NCI-H1694 treated with DMSO at 0.1 percent for 48 hours (cell line): ENCODE measurements at regions not wholly inside any gene's neighbourhood (a gene's known extent, or its start where the extent isn't known, plus 50 kb on each side); places are given as distances from the start of the nearest gene placed in this dataset.
A peak's percentile ranks its signal among the peaks of the same experiment; 100 is the strongest.
"Not testable (repeated sequence)": the region's sequence is repeated elsewhere in the genome, so short reads cannot be mapped to it uniquely, and the experiment has no call there.

Experiments
- DNase-seq: peaks from one replicate; lab custom pipeline; 2025; lab: John Stamatoyannopoulos, UW

DNA sequence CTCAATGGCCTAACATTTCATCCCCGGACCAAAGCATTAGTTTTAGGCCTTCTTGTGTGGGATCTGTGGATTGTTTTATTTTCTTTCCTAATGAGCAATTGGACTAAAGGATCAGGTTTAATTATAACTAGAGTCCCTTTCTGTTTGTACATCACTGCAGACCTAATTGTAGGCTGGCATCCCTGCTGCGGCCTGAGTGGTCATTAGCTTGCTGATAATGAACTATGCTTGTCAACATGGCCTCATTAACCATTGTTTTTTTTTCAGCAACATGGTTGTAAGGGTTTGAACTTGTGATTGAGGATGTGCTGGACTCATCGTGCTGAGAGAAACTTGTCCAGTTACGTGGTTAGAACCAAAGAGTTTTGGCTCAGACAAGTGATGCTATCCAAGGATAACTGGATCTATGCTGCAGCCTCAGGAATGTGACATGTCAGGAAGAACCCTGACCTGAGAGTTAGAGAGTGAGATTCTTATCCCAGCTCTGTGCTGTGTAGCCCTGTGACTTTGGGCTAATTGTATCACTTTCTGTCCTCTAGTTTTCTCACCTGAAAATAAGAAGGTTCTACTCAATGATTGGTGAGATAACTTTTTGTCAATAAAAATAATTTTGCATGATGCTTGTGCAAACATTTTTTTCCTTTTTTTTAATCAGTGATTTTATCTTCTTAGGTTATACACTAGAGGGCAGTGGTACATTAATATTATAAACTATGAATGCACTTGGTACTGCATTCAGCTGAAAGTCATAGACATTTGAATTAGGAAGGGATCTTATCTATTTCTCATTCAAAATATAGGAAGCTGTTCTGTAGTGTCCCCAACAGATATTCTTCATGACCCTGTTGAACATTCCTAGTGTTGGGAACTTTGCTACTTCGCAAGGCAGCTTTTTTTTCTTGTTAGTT is 140.9 kb downstream of the RNF144B start:
- peak; percentile 61 for DNase-seq

GRCh38 chr6:18530201-18530600 is 143.1 kb downstream of the RNF144B start:
- no peak for DNase-seq

DNA sequence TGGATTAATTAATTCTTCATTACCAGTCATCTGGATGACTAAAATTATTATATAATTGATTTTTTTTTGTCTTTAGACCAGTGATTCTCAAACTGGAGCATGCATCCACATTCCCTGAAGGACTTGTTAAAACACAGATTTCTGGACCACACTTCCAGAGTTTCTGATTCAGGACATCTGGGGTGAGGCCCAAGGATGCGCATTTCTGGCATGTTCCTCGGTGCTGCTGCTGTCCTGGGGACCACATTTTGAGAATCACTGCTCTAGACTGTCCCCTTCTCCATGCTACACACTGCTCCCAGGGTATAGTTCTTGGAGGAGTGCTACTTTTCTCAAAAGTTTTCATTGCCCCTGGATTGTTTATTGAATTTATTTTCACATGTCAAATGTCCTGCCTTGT is 145.0 kb downstream of the RNF144B start:
- DNase-seq, result no peak

DNA sequence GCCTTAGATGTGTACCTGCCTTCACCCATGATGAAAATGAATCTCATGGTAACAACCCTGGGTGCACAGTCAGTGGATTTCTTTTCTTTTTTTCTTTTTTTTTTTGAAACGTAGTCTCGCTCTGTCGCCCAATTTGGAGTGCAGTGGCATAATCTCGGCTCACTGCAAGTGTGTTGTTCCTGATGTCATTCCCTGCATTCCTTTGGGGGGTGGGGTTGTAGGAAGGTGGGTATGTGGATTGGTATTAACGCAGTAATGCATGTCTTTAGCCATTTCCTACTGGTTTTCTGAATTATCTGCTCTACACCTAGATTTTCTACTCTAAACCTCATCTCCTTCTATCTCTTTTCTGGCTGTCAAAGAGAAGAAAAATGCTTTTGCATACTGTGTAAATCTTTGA is 146.6 kb downstream of the RNF144B start:
- DNase-seq, result no peak

- DNase-seq, result no peak
These were observed 149.5 kb downstream of the RNF144B start for GRCh38 chr6:18536591-18537055.

DNA sequence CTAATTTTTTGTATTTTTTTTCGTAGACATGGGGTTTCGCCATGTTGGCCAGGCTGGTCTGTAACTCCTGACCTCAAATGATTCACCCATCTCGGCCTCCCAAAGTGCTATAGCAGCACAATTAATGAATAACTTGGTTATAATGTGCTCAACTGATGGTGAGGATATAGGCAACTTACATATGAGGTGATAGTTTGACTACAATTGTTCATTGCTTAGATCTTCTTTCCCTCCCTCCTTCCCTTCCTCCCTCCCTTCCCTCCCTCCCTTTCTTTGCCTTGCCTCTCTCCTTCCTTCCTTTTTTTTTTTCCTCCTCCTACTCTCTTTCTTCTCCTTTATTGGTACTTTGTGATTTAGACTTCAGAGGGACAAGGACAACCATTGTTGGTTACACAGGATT is 151.2 kb downstream of the RNF144B start:
- DNase-seq, result no peak

GRCh38 chr6:18543051-18543450 is 155.9 kb downstream of the RNF144B start:
- no peak for DNase-seq

GRCh38 chr6:18545142-18545541 is 158.0 kb downstream of the RNF144B start:
- not testable (repeated sequence) for DNase-seq

- no peak for DNase-seq
These were observed 158.6 kb downstream of the RNF144B start for GRCh38 chr6:18545726-18546125.

DNA sequence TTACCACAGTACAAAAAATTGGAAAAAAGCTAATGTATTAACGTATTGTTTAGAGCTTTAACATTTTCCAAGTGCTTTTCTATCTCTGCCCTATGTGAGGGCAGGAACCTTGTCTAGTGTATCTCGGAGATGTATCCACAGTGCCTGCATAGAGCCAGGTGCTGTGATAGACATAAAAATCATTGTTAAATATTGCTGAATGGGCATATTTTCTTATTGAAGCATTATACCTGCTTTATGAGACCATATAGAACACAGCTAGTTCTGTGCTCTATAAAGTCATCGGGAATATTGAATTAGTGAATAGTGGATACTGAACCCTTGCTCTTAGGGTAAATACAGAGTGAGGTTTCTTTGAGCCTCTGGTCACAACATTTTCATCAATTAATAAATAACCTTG is 163.0 kb downstream of the RNF144B start:
- no peak for DNase-seq

GRCh38 chr6:18551228-18551627 is 164.1 kb downstream of the RNF144B start:
- no peak for DNase-seq

DNA sequence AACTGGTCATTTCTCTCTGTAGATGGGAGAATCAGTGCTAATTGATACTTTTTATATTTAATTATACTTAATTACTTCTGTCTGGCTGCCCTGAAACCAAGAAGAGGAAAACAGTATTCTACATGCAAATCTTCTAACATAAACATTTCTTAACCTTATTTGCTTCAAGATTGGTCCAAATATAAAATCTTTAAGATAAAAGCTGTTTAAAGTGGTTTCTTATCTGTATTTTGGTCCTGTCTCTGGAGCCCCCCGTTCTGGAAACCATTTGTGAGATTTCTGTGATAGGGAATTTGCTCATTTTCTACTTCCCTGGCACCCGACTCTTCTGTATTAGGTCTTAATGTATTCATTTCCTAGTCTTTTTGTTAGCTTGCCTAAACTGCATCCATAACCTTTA is 168.6 kb downstream of the RNF144B start:
- no peak for DNase-seq

- DNase-seq, result no peak
These were observed 174.0 kb downstream of the RNF144B start for GRCh38 chr6:18561037-18561750.

DNA sequence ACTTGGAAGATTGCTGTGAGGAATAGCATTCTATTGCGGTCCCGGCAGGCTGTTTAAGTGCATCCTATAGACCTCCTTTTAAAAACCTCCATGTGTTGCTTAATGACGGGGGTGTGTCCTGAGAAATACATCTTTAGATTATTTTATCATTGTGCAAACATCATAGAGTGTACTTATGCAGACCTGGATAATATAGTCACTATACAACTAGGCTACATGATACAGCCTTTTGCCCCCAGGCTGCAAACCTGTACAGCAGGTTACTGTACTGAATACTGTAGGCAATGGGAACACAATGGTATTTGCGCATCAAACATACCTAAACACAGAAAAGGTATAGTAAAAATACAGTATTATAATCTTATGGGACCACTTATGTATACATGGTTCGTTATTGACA is 175.6 kb downstream of the RNF144B start:
- no peak for DNase-seq

DNA sequence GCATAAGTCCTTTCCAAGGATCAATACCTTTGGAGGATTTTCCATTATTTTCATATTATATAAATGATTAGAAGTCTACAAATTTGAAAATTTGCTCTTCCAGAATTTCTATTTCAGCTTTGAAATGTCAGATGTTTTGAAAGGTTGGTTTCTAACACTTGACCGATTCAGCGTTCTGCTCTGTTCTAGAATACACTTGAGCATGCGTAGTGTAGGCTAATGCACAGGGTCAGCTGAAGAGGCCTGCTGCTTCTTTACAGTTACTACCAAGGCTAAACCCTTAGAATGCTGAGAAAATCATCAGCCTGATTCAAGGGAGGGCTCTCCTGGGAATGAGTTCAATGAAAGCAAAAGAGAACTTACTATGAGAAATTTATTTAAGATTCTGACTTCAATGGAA is 177.6 kb downstream of the RNF144B start:
- DNase-seq, result no peak

DNA sequence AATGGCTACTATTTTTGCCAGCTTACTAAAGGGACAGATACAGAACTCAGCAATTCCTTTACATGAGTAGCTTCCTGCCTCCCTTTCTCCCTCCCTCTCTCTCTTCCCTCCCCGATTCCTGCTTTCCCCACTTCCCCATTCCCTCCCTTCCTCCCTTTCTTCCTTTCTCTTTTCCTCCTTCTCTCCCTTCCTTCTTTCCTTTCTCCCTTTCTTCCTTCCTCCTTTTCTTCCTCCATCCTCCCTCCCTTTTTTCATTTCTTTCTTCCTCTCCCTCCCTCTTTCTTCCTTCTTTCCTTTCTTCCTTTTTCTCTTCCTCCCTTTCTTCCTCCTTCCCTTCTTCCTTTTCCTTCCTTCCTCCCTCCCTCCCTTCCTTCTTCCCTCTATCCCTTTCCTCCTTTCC is 178.1 kb downstream of the RNF144B start:
- DNase-seq, result no peak

DNA sequence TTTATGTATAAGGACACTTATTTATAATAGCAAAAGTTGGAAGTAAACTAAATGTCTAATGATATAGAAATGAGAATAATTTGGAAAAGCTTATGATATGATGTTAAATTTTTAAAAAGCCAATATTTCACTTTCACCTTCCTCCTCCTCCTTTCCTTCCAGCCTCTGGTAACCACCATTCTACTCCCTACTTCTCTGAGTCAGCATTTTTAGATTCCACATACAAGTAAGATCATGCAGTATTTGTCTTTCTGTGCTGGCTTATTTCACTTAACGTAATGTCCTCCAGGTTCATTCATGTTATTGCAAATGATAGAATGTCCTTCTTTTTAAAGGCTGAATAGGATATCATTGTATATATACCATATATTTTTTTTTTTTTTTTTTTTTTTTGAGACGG is 180.2 kb downstream of the RNF144B start:
- DNase-seq, result no peak

DNA sequence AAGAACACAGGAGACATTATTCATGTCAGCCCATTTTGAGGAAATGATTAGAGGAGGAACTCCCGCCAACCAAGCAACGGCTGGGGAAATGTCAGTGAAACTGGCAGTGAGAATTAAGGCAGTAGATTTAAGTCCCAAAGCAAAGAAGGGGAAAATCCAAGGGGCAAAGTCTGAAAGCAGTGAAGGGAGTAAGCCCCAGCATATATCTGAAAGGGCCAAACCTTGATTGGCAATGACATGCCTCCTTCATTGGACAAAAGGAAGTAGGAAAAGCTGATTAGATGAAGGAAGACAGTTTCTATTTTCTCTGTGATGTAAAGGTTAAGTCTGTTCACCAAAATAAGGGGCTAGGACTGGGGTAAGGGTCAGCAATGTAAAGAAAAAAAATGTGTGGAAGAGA is 190.3 kb downstream of the RNF144B start:
- DNase-seq, result no peak

DNA sequence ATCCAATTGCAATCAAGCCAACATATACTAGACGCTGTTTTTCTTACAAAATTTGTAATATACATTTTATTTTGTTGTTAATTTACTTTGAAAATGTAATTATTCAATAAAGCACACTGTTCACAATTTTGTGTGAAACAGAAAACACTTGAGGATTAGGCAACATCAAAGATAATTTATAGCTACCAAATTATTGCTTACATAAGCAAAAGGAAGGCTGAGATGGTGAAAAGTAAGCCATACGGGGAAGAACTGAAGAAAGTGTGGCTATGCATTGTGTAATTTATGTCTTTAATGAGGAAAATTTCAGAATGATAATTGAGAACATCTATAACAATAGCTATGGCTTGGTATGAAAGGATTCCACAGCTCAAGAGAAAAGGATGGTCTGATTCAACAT is 192.0 kb downstream of the RNF144B start:
- DNase-seq, result no peak

DNA sequence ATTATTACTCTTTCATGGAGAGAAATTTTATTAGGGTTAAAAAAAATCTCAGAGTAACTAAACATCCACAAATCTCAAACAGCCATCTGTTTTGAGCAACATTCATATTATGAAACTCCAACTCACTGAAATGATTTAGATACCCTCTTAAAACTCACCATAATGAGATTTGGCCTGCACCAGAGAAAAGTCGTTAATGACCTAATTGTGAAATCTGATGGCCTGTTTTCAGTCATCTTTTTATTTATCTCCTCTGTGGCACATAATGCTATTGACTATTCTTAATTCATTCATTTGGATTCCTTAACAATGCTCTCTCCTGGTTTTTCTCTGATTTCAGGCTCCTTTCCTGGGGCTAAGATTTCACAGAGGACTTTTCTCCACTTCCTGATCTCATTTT is 192.7 kb downstream of the RNF144B start:
- no peak for DNase-seq

DNA sequence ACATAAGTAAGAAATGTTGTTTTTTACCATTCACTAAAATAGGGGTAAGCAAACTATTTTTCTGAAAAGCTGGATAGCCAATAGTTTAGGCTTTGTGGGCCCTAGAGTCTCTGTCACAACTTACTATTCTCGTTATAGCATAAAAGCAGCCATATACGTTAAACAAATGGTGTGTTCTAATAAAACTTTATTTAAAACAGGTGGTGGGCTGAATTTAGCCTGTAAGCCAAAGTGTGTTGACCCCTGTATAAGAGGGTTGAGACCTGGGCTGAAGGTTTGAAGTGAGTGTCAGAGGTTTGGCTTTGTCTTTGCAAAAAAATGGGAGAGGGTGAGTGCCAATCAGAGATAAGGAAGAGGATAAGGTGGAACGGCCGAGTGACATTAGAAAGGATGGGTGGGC is 197.2 kb downstream of the RNF144B start:
- DNase-seq, result no peak

GRCh38 chr6:18585032-18585573 is 198.0 kb downstream of the RNF144B start:
- DNase-seq, result no peak

GRCh38 chr6:18586133-18586532 is 199.0 kb downstream of the RNF144B start:
- DNase-seq, result no peak
